Stimulated activated CD8-positive, alpha-beta memory T cell treated with anti-CD3 and anti-CD28 coated beads, Interleukin-4, amount 100 ng/mL, for 1 hour (primary cell): ENCODE measurements at regions not wholly inside any gene's neighbourhood (a gene's known extent, or its start where the extent isn't known, plus 50 kb on each side); places are given as distances from the start of the nearest gene placed in this dataset.
A peak's percentile ranks its signal among the peaks of the same experiment; 100 is the strongest.

Experiments used
- DNase-seq, 2 donors: peaks; one replicate each; pipeline ENCODE4 v3.0.0-alpha.2; 2020; ENCODE audit warnings: low read depth in 2 of 2, low spot score in 1 of 2

- no peak for DNase-seq
These were observed 173.9 kb upstream of the ERBB4 start for GRCh38 chr2:212712466-212712865.

- no peak for DNase-seq
These were observed 173.3 kb upstream of the ERBB4 start for GRCh38 chr2:212711856-212712255.

GRCh38 chr2:212709280-212709679, 170.7 kb upstream of the ERBB4 start:
- DNase-seq: no peak

GRCh38 chr2:212708355-212708754, 169.8 kb upstream of the ERBB4 start:
- no peak for DNase-seq

GRCh38 chr2:212695426-212695825, 156.8 kb upstream of the ERBB4 start:
- DNase-seq: no peak

- DNase-seq: no peak
These were observed 155.8 kb upstream of the ERBB4 start for GRCh38 chr2:212694398-212694797.

GRCh38 chr2:212692466-212692865, 153.9 kb upstream of the ERBB4 start:
- DNase-seq: no peak

GRCh38 chr2:212686285-212686895, 147.8 kb upstream of the ERBB4 start:
- peak; percentile 3 to 33 for DNase-seq

- DNase-seq: no peak
These were observed 144.9 kb upstream of the ERBB4 start for GRCh38 chr2:212683346-212684097.

- DNase-seq: no peak
These were observed 144.3 kb upstream of the ERBB4 start for GRCh38 chr2:212682937-212683336.

GRCh38 chr2:212677466-212677865, 138.9 kb upstream of the ERBB4 start:
- no peak for DNase-seq

- DNase-seq: no peak
These were observed 133.6 kb upstream of the ERBB4 start for GRCh38 chr2:212672186-212672585.

- DNase-seq: no peak
These were observed 131.2 kb upstream of the ERBB4 start for GRCh38 chr2:212669761-212670160.

GRCh38 chr2:212667751-212668316, 129.2 kb upstream of the ERBB4 start:
- DNase-seq: no peak

GRCh38 chr2:212665948-212666347, 127.3 kb upstream of the ERBB4 start:
- no peak for DNase-seq

GRCh38 chr2:212659441-212659840, 120.8 kb upstream of the ERBB4 start:
- no peak for DNase-seq

GRCh38 chr2:212649646-212650045, 111.0 kb upstream of the ERBB4 start:
- no peak for DNase-seq

GRCh38 chr2:212646698-212647366, 108.2 kb upstream of the ERBB4 start:
- no peak for DNase-seq

- DNase-seq: no peak
These were observed 105.7 kb upstream of the ERBB4 start for GRCh38 chr2:212644195-212644837.

GRCh38 chr2:212640428-212640827, 101.8 kb upstream of the ERBB4 start:
- DNase-seq: no peak

- no peak for DNase-seq
These were observed 100.1 kb upstream of the ERBB4 start for GRCh38 chr2:212638694-212639093.

- no peak for DNase-seq
These were observed 90.0 kb upstream of the ERBB4 start for GRCh38 chr2:212628586-212628985.
